ENCODE measurements at regions not wholly inside any gene's neighbourhood (a gene's known extent, or its start where the extent isn't known, plus 50 kb on each side); places are given as distances from the start of the nearest gene placed in this dataset.

- H3K4me1 ChIP-seq (ENCODE audit: insufficient read depth, low read length), result no peaks in the 10 kb centered on the region
- no peak overlapping the region for H3K4me3 ChIP-seq (ENCODE audit: low read depth in 1 of 2, low read length in 2 of 2)
- no peaks in the 10 kb centered on the region for H3K27me3 ChIP-seq (ENCODE audit: control insufficient read depth in 1 of 2, insufficient read depth in 2 of 2, low read length in 2 of 2)
- no peak overlapping the region for H3K27ac ChIP-seq (ENCODE audit: low read depth, low read length)
- no peaks in the 10 kb centered on the region for H3K9me3 ChIP-seq (ENCODE audit: low read length)
- no peak overlapping the region for H3K9ac ChIP-seq (ENCODE audit: low read length)
- no peaks in the 10 kb centered on the region for H3K36me3 ChIP-seq (ENCODE audit: insufficient read depth, low read length)
Measured at GRCh38 chr6:23681743-23682142, 444.3 kb upstream of the NRSN1 start.

GRCh38 chr6:23688650-23689049 lies 437.4 kb upstream of the NRSN1 start:
- no peak overlapping the region for H3K4me3 ChIP-seq (ENCODE audit: low read depth in 1 of 2, low read length in 2 of 2)
- no peak overlapping the region for H3K27ac ChIP-seq (ENCODE audit: low read depth, low read length)

GRCh38 chr6:23690453-23691049 lies 435.5 kb upstream of the NRSN1 start:
- Histone ChIP-seq H3K9me3 (ENCODE audit: low read length) (no peaks in the 10 kb centered on the region), H3K36me3 (ENCODE audit: insufficient read depth, low read length) (no peaks in the 10 kb centered on the region), H3K4me3 (ENCODE audit: low read depth in 1 of 2, low read length in 2 of 2) (no peak overlapping the region), H3K4me1 (ENCODE audit: insufficient read depth, low read length) (peaks cover 13% of the 10 kb centered on the region), H3K9ac (ENCODE audit: low read length) (no peak overlapping the region), H3K27ac (ENCODE audit: low read depth, low read length) (no peak overlapping the region), H3K27me3 (ENCODE audit: control insufficient read depth in 1 of 2, insufficient read depth in 2 of 2, low read length in 2 of 2) (no peaks in the 10 kb centered on the region)

More at GRCh38 chr6:23688650-23689049, 437.4 kb upstream of the NRSN1 start:
- no peak overlapping the region for H3K9ac ChIP-seq (ENCODE audit: low read length)
- H3K27me3 ChIP-seq (ENCODE audit: control insufficient read depth in 1 of 2, insufficient read depth in 2 of 2, low read length in 2 of 2), result no peaks in the 10 kb centered on the region
- H3K9me3 ChIP-seq (ENCODE audit: low read length), result no peaks in the 10 kb centered on the region
- peaks cover 13% of the 10 kb centered on the region for H3K4me1 ChIP-seq (ENCODE audit: insufficient read depth, low read length)
- H3K36me3 ChIP-seq (ENCODE audit: insufficient read depth, low read length), result no peaks in the 10 kb centered on the region

GRCh38 chr6:23692184-23692583 lies 433.8 kb upstream of the NRSN1 start:
- Histone ChIP-seq H3K36me3 (ENCODE audit: insufficient read depth, low read length) (no peaks in the 10 kb centered on the region), H3K9me3 (ENCODE audit: low read length) (no peaks in the 10 kb centered on the region), H3K27ac (ENCODE audit: low read depth, low read length) (no peak overlapping the region), H3K4me1 (ENCODE audit: insufficient read depth, low read length) (peaks cover 25% of the 10 kb centered on the region), H3K4me3 (ENCODE audit: low read depth in 1 of 2, low read length in 2 of 2) (no peak overlapping the region), H3K27me3 (ENCODE audit: control insufficient read depth in 1 of 2, insufficient read depth in 2 of 2, low read length in 2 of 2) (no peaks in the 10 kb centered on the region), H3K9ac (ENCODE audit: low read length) (no peak overlapping the region)

- Histone ChIP-seq H3K36me3 (ENCODE audit: insufficient read depth, low read length) (no peaks in the 10 kb centered on the region), H3K9ac (ENCODE audit: low read length) (no peak overlapping the region), H3K4me3 (ENCODE audit: low read depth in 1 of 2, low read length in 2 of 2) (no peak overlapping the region), H3K27me3 (ENCODE audit: control insufficient read depth in 1 of 2, insufficient read depth in 2 of 2, low read length in 2 of 2) (no peaks in the 10 kb centered on the region), H3K9me3 (ENCODE audit: low read length) (no peaks in the 10 kb centered on the region), H3K4me1 (ENCODE audit: insufficient read depth, low read length) (peaks cover 31% of the 10 kb centered on the region), H3K27ac (ENCODE audit: low read depth, low read length) (peak overlapping the region; percentile 37)
Measured at GRCh38 chr6:23696992-23697391, 429.0 kb upstream of the NRSN1 start.

GRCh38 chr6:23704479-23705052 lies 421.4 kb upstream of the NRSN1 start:
- Histone ChIP-seq H3K9me3 (ENCODE audit: low read length) (no peaks in the 10 kb centered on the region), H3K36me3 (ENCODE audit: insufficient read depth, low read length) (no peaks in the 10 kb centered on the region), H3K27ac (ENCODE audit: low read depth, low read length) (no peak overlapping the region), H3K27me3 (ENCODE audit: control insufficient read depth in 1 of 2, insufficient read depth in 2 of 2, low read length in 2 of 2) (no peaks in the 10 kb centered on the region), H3K9ac (ENCODE audit: low read length) (no peak overlapping the region), H3K4me1 (ENCODE audit: insufficient read depth, low read length) (peaks cover 12% of the 10 kb centered on the region), H3K4me3 (ENCODE audit: low read depth in 1 of 2, low read length in 2 of 2) (no peak overlapping the region)

GRCh38 chr6:23705697-23706096 lies 420.3 kb upstream of the NRSN1 start:
- Histone ChIP-seq H3K9me3 (ENCODE audit: low read length) (no peaks in the 10 kb centered on the region), H3K27me3 (ENCODE audit: control insufficient read depth in 1 of 2, insufficient read depth in 2 of 2, low read length in 2 of 2) (no peaks in the 10 kb centered on the region), H3K36me3 (ENCODE audit: insufficient read depth, low read length) (no peaks in the 10 kb centered on the region), H3K27ac (ENCODE audit: low read depth, low read length) (no peak overlapping the region), H3K4me1 (ENCODE audit: insufficient read depth, low read length) (peaks cover 12% of the 10 kb centered on the region), H3K9ac (ENCODE audit: low read length) (no peak overlapping the region), H3K4me3 (ENCODE audit: low read depth in 1 of 2, low read length in 2 of 2) (no peak overlapping the region)

- Histone ChIP-seq H3K27ac (ENCODE audit: low read depth, low read length) (no peak overlapping the region), H3K4me3 (ENCODE audit: low read depth in 1 of 2, low read length in 2 of 2) (no peak overlapping the region), H3K27me3 (ENCODE audit: control insufficient read depth in 1 of 2, insufficient read depth in 2 of 2, low read length in 2 of 2) (no peaks in the 10 kb centered on the region), H3K9ac (ENCODE audit: low read length) (no peak overlapping the region), H3K4me1 (ENCODE audit: insufficient read depth, low read length) (no peaks in the 10 kb centered on the region), H3K36me3 (ENCODE audit: insufficient read depth, low read length) (no peaks in the 10 kb centered on the region), H3K9me3 (ENCODE audit: low read length) (no peaks in the 10 kb centered on the region)
Measured at GRCh38 chr6:23712756-23713155, 413.3 kb upstream of the NRSN1 start.

GRCh38 chr6:23713211-23713610 lies 412.8 kb upstream of the NRSN1 start:
- Histone ChIP-seq H3K4me1 (ENCODE audit: insufficient read depth, low read length) (no peaks in the 10 kb centered on the region), H3K27ac (ENCODE audit: low read depth, low read length) (no peak overlapping the region), H3K4me3 (ENCODE audit: low read depth in 1 of 2, low read length in 2 of 2) (no peak overlapping the region), H3K9me3 (ENCODE audit: low read length) (no peaks in the 10 kb centered on the region), H3K9ac (ENCODE audit: low read length) (no peak overlapping the region), H3K36me3 (ENCODE audit: insufficient read depth, low read length) (no peaks in the 10 kb centered on the region), H3K27me3 (ENCODE audit: control insufficient read depth in 1 of 2, insufficient read depth in 2 of 2, low read length in 2 of 2) (no peaks in the 10 kb centered on the region)

GRCh38 chr6:23728707-23729106 lies 397.3 kb upstream of the NRSN1 start:
- H3K27me3 ChIP-seq (ENCODE audit: control insufficient read depth in 1 of 2, insufficient read depth in 2 of 2, low read length in 2 of 2), result no peaks in the 10 kb centered on the region
- H3K9me3 ChIP-seq (ENCODE audit: low read length), result no peaks in the 10 kb centered on the region
- H3K9ac ChIP-seq (ENCODE audit: low read length), result no peak overlapping the region
- H3K27ac ChIP-seq (ENCODE audit: low read depth, low read length), result no peak overlapping the region
- H3K4me3 ChIP-seq (ENCODE audit: low read depth in 1 of 2, low read length in 2 of 2), result no peak overlapping the region
- no peaks in the 10 kb centered on the region for H3K4me1 ChIP-seq (ENCODE audit: insufficient read depth, low read length)
- no peaks in the 10 kb centered on the region for H3K36me3 ChIP-seq (ENCODE audit: insufficient read depth, low read length)

GRCh38 chr6:23731609-23732008 lies 394.4 kb upstream of the NRSN1 start:
- no peak overlapping the region for H3K27ac ChIP-seq (ENCODE audit: low read depth, low read length)
- no peaks in the 10 kb centered on the region for H3K9me3 ChIP-seq (ENCODE audit: low read length)
- H3K36me3 ChIP-seq (ENCODE audit: insufficient read depth, low read length), result no peaks in the 10 kb centered on the region
- H3K4me1 ChIP-seq (ENCODE audit: insufficient read depth, low read length), result no peaks in the 10 kb centered on the region
- H3K4me3 ChIP-seq (ENCODE audit: low read depth in 1 of 2, low read length in 2 of 2), result no peak overlapping the region
- H3K27me3 ChIP-seq (ENCODE audit: control insufficient read depth in 1 of 2, insufficient read depth in 2 of 2, low read length in 2 of 2), result no peaks in the 10 kb centered on the region
- no peak overlapping the region for H3K9ac ChIP-seq (ENCODE audit: low read length)

- Histone ChIP-seq H3K9me3 (ENCODE audit: low read length) (no peaks in the 10 kb centered on the region), H3K4me1 (ENCODE audit: insufficient read depth, low read length) (no peaks in the 10 kb centered on the region), H3K27ac (ENCODE audit: low read depth, low read length) (no peak overlapping the region), H3K27me3 (ENCODE audit: control insufficient read depth in 1 of 2, insufficient read depth in 2 of 2, low read length in 2 of 2) (no peaks in the 10 kb centered on the region), H3K9ac (ENCODE audit: low read length) (no peak overlapping the region), H3K4me3 (ENCODE audit: low read depth in 1 of 2, low read length in 2 of 2) (no peak overlapping the region), H3K36me3 (ENCODE audit: insufficient read depth, low read length) (no peaks in the 10 kb centered on the region)
Measured at GRCh38 chr6:23732521-23732920, 393.5 kb upstream of the NRSN1 start.

Measured in muscle layer of colon (tissue), 2 donors.